BE2C (cell line): ENCODE measurements at regions not wholly inside any gene's neighbourhood (a gene's known extent, or its start where the extent isn't known, plus 50 kb on each side); places are given as distances from the start of the nearest gene placed in this dataset.
"Not testable (repeated sequence)": the region's sequence is repeated elsewhere in the genome, so short reads cannot be mapped to it uniquely, and the experiment has no call there.

Source experiments
- DNase-seq: peaks from one replicate; pipeline ENCODE4 v3.0.0-alpha.2; 2020
- H3K27me3 ChIP-seq: fragments of 250-450 bp; sonication (Bioruptor Pico); 2 replicates; pipeline ENCODE4 v1.5.1; 2020; ENCODE audit warnings: mild to moderate bottlenecking
- H3K36me3 ChIP-seq: fragments of 250-450 bp; sonication (Bioruptor Pico); 2 replicates; pipeline ENCODE4 v1.5.1; 2020; ENCODE audit warnings: mild to moderate bottlenecking
- H3K4me1 ChIP-seq: fragments of 250-450 bp; sonication (Bioruptor Pico); 2 replicates; pipeline ENCODE4 v1.5.1; 2020
- H3K4me3 ChIP-seq: 2 replicates; pipeline ENCODE4 v1.5.1; 2011; ENCODE audit warnings: low read depth, low read length
- H3K9me3 ChIP-seq: fragments of 250-450 bp; sonication (Bioruptor Pico); 2 replicates; pipeline ENCODE4 v1.5.1; 2020
- CTCF ChIP-seq: IDR thresholded peaks from 2 replicates; pipeline ENCODE4 v1.5.1; 2012; ENCODE audit warnings: mild to moderate bottlenecking, low read depth, low read length

GRCh38 chr3:145088917-145089316 is 1072.1 kb downstream of the PLOD2 start:
- Histone ChIP-seq H3K4me1 (peaks cover 11% of the 10 kb centered on the region), H3K36me3 (no peaks in the 10 kb centered on the region), H3K4me3 (no peak overlapping the region), H3K9me3 (no peaks in the 10 kb centered on the region), H3K27me3 (no peaks in the 10 kb centered on the region)
- DNase-seq: peak; percentile 16
- no peak for TF ChIP-seq CTCF

- H3K4me3 ChIP-seq: no peak overlapping the region
- TF ChIP-seq CTCF: no peak
- H3K27me3 ChIP-seq: no peaks in the 10 kb centered on the region
- H3K9me3 ChIP-seq: no peaks in the 10 kb centered on the region
- peak; percentile 28 for DNase-seq
- H3K4me1 ChIP-seq: peaks cover 9% of the 10 kb centered on the region; the same call in 1 of the 2 replicates
- no peaks in the 10 kb centered on the region for H3K36me3 ChIP-seq
These were observed 1071.6 kb downstream of the PLOD2 start for GRCh38 chr3:145089337-145089736.

GRCh38 chr3:145094355-145094941 is 1066.5 kb downstream of the PLOD2 start:
- TF ChIP-seq CTCF: no peak
- Histone ChIP-seq H3K4me3 (no peak overlapping the region), H3K27me3 (no peaks in the 10 kb centered on the region), H3K4me1 (0 out of 2 replicates have a peak, but pooled peaks cover 3% of the 10 kb centered on the region), H3K36me3 (no peaks in the 10 kb centered on the region), H3K9me3 (no peaks in the 10 kb centered on the region)
- DNase-seq: no peak

GRCh38 chr3:145111141-145111540 is 1049.8 kb downstream of the PLOD2 start:
- not testable (repeated sequence) for H3K36me3 ChIP-seq, H3K4me1 ChIP-seq, H3K9me3 ChIP-seq, DNase-seq, H3K4me3 ChIP-seq, H3K27me3 ChIP-seq

GRCh38 chr3:145116769-145117168 is 1044.2 kb downstream of the PLOD2 start:
- DNase-seq: no peak
- no peak for TF ChIP-seq CTCF
- H3K9me3 ChIP-seq: no peaks in the 10 kb centered on the region
- H3K27me3 ChIP-seq: no peaks in the 10 kb centered on the region
- peaks cover 8% of the 10 kb centered on the region for H3K4me1 ChIP-seq
- no peaks in the 10 kb centered on the region for H3K36me3 ChIP-seq
- no peak overlapping the region for H3K4me3 ChIP-seq

- Histone ChIP-seq H3K27me3 (no peaks in the 10 kb centered on the region), H3K4me1 (peaks cover 8% of the 10 kb centered on the region), H3K9me3 (no peaks in the 10 kb centered on the region), H3K4me3 (no peak overlapping the region), H3K36me3 (no peaks in the 10 kb centered on the region)
- DNase-seq: no peak
- TF ChIP-seq CTCF: no peak
These were observed 1042.7 kb downstream of the PLOD2 start for GRCh38 chr3:145118303-145118702.
